Smooth muscle cell (in vitro differentiated cells): ENCODE measurements at regions not wholly inside any gene's neighbourhood (a gene's known extent, or its start where the extent isn't known, plus 50 kb on each side); places are given as distances from the start of the nearest gene placed in this dataset.

Experiments used
- DNase-seq: peaks from one replicate; lab custom pipeline; 2025; ENCODE audit not compliant: unreplicated experiment; lab: John Stamatoyannopoulos, UW
- H2AFZ ChIP-seq: fragments of 200-600 bp; sonication (generic); 2 replicates; pipeline ENCODE4 v1.6.0; 2016; ENCODE audit warnings: antibody characterized with exemption, low read depth, mild to moderate bottlenecking
- H3F3A ChIP-seq: fragments of 200-600 bp; sonication (generic); 2 replicates; pipeline ENCODE4 v1.6.0; 2017; ENCODE audit warnings: antibody characterized with exemption, low read depth
- H3K27ac ChIP-seq: fragments of 200-600 bp; sonication (generic); 2 replicates; pipeline ENCODE4 v1.5.1; 2016; ENCODE audit warnings: low read depth, mild to moderate bottlenecking
- H3K27me3 ChIP-seq: fragments of 200-600 bp; sonication (generic); 2 replicates; pipeline ENCODE4 v1.6.1; 2016; ENCODE audit warnings: low read depth, mild to moderate bottlenecking
- H3K36me3 ChIP-seq: fragments of 200-600 bp; sonication (generic); 2 replicates; pipeline ENCODE4 v1.5.1; 2016; ENCODE audit warnings: low read depth
- H3K4me1 ChIP-seq: fragments of 200-600 bp; sonication (generic); 2 replicates; pipeline ENCODE4 v1.5.1; 2016; ENCODE audit warnings: low read depth
- H3K4me2 ChIP-seq: fragments of 200-600 bp; sonication (generic); 2 replicates; pipeline ENCODE4 v1.6.0; 2016; ENCODE audit warnings: mild to moderate bottlenecking
- H3K4me3 ChIP-seq: fragments of 200-600 bp; sonication (generic); 2 replicates; pipeline ENCODE4 v1.5.1; 2016; ENCODE audit warnings: mild to moderate bottlenecking
- H3K79me2 ChIP-seq: fragments of 200-600 bp; sonication (generic); 2 replicates; pipeline ENCODE4 v1.6.0; 2016; ENCODE audit warnings: low read depth, mild to moderate bottlenecking
- H3K9ac ChIP-seq: fragments of 200-600 bp; sonication (generic); 2 replicates; pipeline ENCODE4 v1.6.0; 2016; ENCODE audit warnings: low read depth
- H3K9me3 ChIP-seq: fragments of 200-600 bp; sonication (generic); replicated peaks from 2 replicates; pipeline ENCODE4 v1.5.1; 2016; ENCODE audit warnings: low read depth
- H4K20me1 ChIP-seq: fragments of 200-600 bp; sonication (generic); 2 replicates; pipeline ENCODE4 v1.6.0; 2016; ENCODE audit warnings: low read depth
- WGBS: methylation state at CpG from one replicate; pipeline ENCODE4 v1.1.7; 2016; ENCODE audit warnings: low lambda C conversion rate; 5-methylcytosine and 5-hydroxymethylcytosine counted together
- TF ChIP-seq, protein P1 (sequence below): fragments of 200-600 bp; sonication (generic); IDR thresholded peaks from 2 replicates; pipeline ENCODE4 v1.5.1; 2017; ENCODE audit warnings: borderline replicate concordance, mild to moderate bottlenecking, antibody characterized with exemption; ENCODE audit not compliant: insufficient read depth, poor library complexity, severe bottlenecking

DNA sequence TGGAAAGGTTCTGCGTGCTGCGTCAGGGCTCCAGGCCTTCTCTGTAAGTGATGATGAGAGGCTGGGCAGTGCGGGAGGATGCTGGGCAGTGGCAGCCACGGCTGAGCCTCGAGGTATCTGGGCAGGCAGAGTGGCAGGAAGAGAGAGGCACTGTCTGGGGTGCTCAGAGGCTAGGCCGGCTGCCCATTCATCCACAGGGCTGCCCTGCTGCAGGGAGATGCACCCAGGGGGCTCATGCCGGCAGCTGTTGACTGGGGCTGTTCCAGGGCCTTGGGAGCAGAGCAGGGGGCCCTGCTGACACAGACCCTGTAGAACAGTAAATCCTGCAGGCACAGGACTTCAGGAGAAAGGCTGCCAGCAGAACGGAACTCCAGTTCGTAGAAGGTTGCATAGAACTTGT lies 88.8 kb downstream of the BOD1 start:
- no peak overlapping the region for H3K9ac ChIP-seq
- H3K4me2 ChIP-seq, result no peak overlapping the region
- H2AFZ ChIP-seq, result no peak overlapping the region
- WGBS, result 89% methylated on average over 9 of the region's 9 CpGs
- no peaks in the 10 kb centered on the region for H4K20me1 ChIP-seq
- TF ChIP-seq, protein P1, sequence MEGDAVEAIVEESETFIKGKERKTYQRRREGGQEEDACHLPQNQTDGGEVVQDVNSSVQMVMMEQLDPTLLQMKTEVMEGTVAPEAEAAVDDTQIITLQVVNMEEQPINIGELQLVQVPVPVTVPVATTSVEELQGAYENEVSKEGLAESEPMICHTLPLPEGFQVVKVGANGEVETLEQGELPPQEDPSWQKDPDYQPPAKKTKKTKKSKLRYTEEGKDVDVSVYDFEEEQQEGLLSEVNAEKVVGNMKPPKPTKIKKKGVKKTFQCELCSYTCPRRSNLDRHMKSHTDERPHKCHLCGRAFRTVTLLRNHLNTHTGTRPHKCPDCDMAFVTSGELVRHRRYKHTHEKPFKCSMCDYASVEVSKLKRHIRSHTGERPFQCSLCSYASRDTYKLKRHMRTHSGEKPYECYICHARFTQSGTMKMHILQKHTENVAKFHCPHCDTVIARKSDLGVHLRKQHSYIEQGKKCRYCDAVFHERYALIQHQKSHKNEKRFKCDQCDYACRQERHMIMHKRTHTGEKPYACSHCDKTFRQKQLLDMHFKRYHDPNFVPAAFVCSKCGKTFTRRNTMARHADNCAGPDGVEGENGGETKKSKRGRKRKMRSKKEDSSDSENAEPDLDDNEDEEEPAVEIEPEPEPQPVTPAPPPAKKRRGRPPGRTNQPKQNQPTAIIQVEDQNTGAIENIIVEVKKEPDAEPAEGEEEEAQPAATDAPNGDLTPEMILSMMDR, result no peak
- no peaks in the 10 kb centered on the region for H3K4me1 ChIP-seq
- H3K79me2 ChIP-seq, result no peaks in the 10 kb centered on the region
- H3K9me3 ChIP-seq, result no peaks in the 10 kb centered on the region
- H3F3A ChIP-seq, result no peaks in the 10 kb centered on the region
- no peaks in the 10 kb centered on the region for H3K27me3 ChIP-seq
- no peaks in the 10 kb centered on the region for H3K36me3 ChIP-seq
- H3K27ac ChIP-seq, result no peak overlapping the region
- DNase-seq, result no peak
- no peak overlapping the region for H3K4me3 ChIP-seq

DNA sequence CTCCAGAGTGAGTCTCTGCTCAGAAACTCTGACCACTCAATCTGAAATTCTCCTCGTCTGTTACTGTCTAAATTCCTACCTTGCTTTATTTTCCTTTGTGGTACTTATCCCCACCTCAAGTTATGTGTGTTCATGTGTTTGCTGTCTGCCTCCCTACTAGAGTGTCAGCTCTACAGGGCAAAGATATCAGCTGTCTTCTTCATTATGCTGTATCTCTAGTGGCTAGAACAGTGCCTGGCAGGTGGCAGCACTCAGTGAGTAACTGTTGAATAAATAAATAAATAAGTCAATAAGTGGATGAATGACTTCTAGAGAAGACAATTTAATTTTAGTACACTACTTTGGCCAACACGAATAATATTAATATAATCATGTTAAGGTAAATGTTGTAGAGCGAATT lies 92.3 kb downstream of the BOD1 start:
- no peaks in the 10 kb centered on the region for H3K27me3 ChIP-seq
- no peak overlapping the region for H3K4me3 ChIP-seq
- WGBS, result 79% methylated on average over 3 of the region's 3 CpGs
- H3F3A ChIP-seq, result no peaks in the 10 kb centered on the region
- H3K36me3 ChIP-seq, result no peaks in the 10 kb centered on the region
- H3K4me2 ChIP-seq, result no peak overlapping the region
- no peaks in the 10 kb centered on the region for H3K4me1 ChIP-seq
- H4K20me1 ChIP-seq, result no peaks in the 10 kb centered on the region
- H2AFZ ChIP-seq, result no peak overlapping the region
- no peak overlapping the region for H3K9ac ChIP-seq
- TF ChIP-seq, protein P1, result no peak
- DNase-seq, result no peak
- no peaks in the 10 kb centered on the region for H3K79me2 ChIP-seq
- no peaks in the 10 kb centered on the region for H3K9me3 ChIP-seq
- no peak overlapping the region for H3K27ac ChIP-seq

DNA sequence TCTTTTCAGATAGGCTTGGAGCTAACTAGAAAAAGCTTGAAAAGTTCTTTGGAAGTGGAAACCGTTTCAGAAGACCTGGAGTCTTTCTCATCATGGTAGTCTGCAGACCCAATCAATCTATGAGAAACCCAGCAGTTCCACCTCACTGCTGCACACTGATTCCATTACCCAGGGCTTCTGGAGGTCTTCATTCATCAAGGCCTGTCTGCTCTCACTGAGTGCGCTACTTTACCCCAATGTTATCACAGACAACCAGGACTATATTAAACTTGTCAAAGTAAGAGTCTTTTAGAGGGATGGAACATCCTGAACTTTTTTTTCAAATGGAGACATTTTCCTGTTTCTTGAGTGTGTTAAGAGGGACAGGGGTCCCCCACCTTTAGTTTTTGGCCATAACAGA lies 93.1 kb downstream of the BOD1 start:
- Histone ChIP-seq H2AFZ (no peak overlapping the region), H3K79me2 (no peaks in the 10 kb centered on the region), H3K36me3 (no peaks in the 10 kb centered on the region), H4K20me1 (no peaks in the 10 kb centered on the region), H3K27me3 (no peaks in the 10 kb centered on the region), H3K4me2 (no peak overlapping the region), H3K4me3 (no peak overlapping the region), H3K27ac (no peak overlapping the region), H3K4me1 (no peaks in the 10 kb centered on the region), H3F3A (no peaks in the 10 kb centered on the region), H3K9ac (no peak overlapping the region), H3K9me3 (no peaks in the 10 kb centered on the region)
- TF ChIP-seq, protein P1, result no peak
- WGBS, result 89% methylated on average over 2 of the region's 2 CpGs
- DNase-seq, result no peak

DNA sequence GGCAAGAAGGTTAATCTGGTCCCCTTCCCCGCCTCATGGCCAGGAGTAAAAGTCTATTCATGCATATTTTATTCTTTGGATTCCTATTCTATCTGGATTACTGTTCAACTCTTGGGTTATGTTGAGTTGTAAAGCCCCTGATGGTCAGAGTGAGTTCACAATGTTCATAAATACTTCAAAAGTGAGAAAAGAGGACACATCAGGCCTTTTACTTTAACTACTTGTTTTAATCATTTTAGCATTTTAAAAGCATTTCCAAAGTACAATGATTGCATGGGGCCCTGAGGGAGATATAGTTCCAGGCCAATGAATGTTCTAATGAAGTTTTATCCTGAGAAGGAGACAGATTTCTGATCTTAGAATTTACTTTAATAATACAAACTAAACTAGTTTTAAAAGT lies 93.9 kb downstream of the BOD1 start:
- 92% methylated on average over 1 of the region's 1 CpG for WGBS
- Histone ChIP-seq H3F3A (no peaks in the 10 kb centered on the region), H3K27me3 (no peaks in the 10 kb centered on the region), H4K20me1 (no peaks in the 10 kb centered on the region), H3K9me3 (no peaks in the 10 kb centered on the region), H3K9ac (no peak overlapping the region), H3K79me2 (no peaks in the 10 kb centered on the region), H3K36me3 (no peaks in the 10 kb centered on the region), H3K4me2 (no peak overlapping the region), H3K4me1 (no peaks in the 10 kb centered on the region), H2AFZ (no peak overlapping the region), H3K27ac (no peak overlapping the region), H3K4me3 (no peak overlapping the region)
- TF ChIP-seq, protein P1, result no peak
- DNase-seq, result no peak
